OCI-M2 (cell line): ENCODE measurements at regions not wholly inside any gene's neighbourhood (a gene's known extent, or its start where the extent isn't known, plus 50 kb on each side); places are given as distances from the start of the nearest gene placed in this dataset.
"Not testable (repeated sequence)": the region's sequence is repeated elsewhere in the genome, so short reads cannot be mapped to it uniquely, and the experiment has no call there.

Source experiments
- DNase-seq: peaks from one replicate; lab custom pipeline; 2025; ENCODE audit not compliant: unreplicated experiment; lab: John Stamatoyannopoulos, UW

DNA sequence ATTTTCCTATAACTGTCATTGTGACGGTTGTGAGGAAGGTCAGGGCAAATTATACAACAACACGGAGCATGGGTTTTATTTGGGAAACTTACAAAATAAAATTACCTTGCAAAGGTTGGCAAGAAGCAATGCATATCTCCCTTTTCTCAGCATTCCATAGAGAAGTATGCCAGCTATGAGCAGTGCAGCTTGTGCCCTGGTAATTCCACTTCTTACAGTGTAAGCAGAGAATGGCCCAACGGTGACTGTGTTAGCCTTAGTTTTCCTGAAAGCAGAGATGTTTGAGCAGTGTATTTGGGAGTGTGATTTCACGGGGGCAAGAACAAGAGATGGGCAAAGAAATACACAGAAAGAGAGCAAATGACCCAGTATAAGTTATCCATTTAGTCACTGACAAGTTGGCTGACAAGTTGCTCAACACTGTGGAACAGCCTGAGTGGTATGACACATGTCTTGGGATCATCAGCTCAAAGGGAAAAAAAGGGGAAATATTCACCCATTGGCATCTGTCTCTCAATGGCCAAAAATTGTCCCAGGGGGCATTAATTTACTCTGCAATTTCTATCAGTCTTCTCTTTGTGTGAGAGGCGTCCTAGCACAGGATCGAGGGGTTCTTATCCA, 210.9 kb upstream of the NRIP1 start:
- no peak for DNase-seq

DNA sequence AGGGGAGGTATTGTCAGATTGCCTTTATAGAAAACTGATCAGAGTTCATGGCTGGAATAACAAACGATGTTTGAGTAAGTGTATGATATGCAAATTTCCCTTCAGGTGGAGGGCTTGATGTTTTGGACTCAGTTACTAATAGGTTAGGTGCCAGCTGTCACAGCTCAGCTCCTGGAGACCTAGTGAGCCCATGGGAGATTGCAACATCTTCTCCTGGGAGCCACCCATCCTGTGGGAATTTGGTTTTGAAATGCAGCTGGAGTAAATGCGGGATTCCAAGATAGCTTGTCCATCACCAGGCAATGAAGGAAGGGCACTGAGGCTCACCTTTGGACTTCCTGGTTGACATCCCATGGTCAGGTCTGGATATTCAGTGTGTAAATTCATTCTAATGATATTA, 211.4 kb upstream of the NRIP1 start:
- DNase-seq, result no peak

DNA sequence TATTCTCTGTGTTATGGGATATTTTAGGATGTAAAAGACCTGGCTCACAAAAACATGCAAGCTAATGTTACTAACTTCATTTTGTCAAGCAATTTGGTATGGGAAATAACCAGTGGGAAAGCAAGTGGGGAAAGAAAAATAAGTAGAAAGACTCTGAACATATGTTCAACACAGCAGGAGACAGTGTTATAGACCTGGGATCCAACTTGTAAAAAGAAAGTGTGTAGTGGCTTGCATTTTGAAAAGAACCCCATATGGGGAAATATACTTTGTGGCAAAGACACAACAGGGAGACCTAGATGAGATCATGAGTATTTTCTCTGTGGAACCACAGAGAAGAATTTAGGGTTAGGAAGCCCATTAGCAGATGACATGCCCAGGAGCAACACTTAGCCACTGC, 212.7 kb upstream of the NRIP1 start:
- DNase-seq, result no peak

DNA sequence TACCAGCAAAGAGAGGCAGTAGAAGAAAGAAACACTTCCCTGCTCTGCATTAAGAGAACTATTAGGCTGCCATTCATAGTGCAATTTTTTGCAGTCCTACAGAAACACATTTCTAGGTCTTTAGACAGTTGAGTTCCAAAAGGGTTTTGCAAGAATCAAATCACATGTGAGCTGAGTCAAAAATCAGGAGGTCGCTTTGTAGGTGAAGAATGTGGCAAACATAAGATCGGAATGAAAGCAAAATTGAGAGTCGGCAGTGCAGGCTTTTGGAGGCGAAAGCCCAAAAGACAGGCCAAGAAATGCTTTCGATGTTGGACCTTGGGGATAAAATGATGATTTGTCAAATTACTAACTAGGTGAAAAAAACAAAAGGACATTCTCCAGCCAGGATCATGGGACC, 213.5 kb upstream of the NRIP1 start:
- DNase-seq, result no peak

DNA sequence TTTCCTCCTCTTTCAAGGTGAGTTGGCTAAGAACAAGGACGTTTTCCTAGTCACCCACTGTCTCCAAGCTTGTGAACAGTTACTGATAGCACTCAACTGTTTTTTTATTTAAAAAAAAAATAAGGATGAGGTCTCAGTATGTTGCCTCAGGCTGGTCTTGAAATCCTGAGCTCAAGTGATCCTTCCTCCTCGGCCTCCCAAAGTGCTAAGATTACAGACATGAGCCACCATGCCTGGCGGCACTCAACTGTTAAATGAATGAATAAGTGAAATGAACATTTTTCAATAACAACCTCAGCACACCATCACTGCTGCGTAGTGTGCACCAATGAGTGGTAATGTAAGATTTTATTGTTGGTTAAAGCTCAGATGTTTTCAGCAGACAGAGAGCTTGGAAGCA, 214.1 kb upstream of the NRIP1 start:
- DNase-seq, result no peak

DNA sequence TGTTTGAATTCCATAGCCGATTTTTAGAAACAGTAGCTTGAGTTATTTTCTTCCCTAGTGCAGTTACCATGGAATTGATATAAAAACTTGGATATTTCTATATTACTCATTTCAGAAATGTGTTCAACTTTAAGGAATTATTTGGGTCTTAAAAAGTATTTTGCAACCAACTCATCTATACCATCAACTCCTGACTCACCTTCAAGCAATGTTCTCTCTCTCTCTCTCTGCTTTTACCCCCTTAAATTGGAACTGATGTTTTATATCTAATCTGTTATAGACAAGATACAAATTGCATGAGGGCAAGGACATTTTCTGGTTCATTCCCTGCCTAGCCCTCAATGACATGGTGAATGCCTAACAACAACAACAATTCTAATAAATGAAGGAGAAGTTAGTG, 214.7 kb upstream of the NRIP1 start:
- no peak for DNase-seq

DNA sequence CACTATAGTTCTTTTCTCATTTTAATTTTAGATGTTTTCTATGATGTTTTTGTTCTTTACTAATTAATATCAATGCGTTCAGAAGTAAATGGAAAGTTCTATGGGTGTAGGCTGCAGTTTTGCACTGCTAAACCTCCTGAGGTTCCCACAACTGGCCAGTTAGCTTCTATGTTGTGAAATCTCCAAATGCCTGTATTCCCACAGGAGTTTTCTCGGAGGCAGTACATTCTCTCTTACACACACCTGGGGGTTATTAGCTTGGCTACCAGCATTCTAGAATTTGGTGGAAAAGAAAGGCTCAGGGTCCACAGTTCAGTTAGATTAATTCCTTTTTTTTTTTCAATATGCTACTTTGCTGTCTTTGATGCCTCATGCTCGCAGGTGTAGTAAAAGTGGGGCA, 216.9 kb upstream of the NRIP1 start:
- no peak for DNase-seq

DNA sequence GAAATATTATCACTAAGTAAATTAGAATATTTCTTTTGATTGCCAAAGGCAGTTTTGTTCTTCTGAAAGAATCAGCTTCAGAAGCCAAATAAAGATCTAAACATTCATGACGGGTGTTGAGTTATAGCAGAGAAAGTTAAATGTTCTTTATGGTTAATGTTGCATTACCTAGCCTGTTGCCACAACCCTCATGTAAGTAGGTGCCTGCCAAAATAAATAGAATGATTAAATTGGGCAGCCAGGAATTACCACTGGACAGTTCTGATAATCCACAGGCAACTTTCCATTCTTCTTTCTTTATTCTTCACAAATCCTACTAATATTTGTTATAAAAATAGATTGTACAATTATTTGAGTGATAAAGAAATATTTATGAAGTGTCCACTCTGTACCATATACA, 217.9 kb upstream of the NRIP1 start:
- no peak for DNase-seq

DNA sequence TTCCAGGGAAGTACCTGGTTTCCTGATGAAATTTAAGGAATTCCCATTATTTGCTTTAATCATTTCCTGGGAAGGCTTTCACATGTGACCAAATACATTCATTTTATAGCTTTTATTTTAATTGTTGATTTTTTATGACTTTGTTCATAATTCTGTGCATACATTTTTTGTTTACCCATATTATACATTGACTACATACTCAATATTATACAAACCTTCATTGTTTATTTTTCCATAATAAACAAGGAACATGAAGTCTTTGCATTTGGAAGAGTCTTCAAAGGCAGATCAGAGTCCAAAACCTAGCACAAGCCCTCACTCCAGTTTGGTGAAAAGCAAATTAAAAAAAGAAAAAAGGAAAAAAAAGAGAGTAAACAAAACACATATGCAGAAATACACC, 218.3 kb upstream of the NRIP1 start:
- DNase-seq, result no peak

DNA sequence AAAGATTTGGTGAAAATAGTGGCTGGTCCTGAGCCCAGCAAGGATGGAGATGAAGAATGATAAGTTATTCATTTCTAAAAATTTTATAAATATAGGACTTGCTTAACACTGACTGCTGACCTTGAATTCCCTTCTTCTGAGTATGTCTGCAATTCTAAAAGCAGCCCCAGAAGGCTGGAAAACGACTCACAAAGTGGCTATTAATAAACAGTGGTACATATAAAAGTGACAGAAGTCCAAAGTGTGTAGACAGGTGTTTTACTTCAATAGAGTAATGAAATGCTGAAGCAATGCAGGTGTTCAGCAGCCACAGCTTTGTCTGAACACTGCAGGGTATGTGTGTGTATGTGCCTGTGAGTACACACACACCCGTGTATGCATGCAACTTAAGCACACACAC, 219.0 kb upstream of the NRIP1 start:
- no peak for DNase-seq

DNA sequence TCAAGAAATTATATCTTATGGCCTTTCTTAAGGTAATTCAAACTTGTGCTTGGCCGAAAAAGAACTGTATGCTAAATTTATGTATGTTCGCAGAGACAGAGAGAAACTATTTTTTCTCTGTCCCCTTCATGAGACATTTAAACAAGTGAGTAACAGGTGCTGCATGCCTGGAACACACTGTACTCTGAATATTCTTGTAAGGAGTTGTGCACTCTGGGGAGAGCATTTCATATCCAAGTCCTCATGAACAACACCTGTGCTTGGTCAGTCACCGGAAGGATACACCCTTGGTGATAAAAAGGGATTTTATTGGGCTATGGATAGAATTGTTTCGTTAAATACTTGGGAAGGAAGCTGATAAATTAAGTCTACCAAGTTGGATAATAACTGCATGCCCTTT, 220.8 kb upstream of the NRIP1 start:
- no peak for DNase-seq

DNA sequence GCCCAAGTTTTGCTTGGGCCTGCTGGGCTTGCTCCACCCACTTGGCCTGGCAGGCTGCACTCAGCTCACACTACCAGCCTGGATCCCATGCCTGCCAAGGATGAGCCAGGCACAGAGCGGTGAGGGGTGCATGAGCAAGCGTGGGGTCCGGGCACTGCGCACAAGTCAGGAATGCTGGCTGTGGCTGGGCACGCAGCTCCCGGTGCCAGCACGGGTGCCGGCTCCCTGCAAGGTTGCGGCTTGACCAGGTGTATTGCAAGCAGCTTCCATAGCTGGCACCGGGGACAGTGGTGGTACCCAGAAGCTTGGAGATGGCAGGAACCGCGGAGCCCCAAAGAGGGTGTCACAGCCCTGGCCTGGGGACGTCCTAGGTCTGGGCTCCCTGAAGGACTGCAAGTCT, 224.4 kb upstream of the NRIP1 start:
- no peak for DNase-seq

DNA sequence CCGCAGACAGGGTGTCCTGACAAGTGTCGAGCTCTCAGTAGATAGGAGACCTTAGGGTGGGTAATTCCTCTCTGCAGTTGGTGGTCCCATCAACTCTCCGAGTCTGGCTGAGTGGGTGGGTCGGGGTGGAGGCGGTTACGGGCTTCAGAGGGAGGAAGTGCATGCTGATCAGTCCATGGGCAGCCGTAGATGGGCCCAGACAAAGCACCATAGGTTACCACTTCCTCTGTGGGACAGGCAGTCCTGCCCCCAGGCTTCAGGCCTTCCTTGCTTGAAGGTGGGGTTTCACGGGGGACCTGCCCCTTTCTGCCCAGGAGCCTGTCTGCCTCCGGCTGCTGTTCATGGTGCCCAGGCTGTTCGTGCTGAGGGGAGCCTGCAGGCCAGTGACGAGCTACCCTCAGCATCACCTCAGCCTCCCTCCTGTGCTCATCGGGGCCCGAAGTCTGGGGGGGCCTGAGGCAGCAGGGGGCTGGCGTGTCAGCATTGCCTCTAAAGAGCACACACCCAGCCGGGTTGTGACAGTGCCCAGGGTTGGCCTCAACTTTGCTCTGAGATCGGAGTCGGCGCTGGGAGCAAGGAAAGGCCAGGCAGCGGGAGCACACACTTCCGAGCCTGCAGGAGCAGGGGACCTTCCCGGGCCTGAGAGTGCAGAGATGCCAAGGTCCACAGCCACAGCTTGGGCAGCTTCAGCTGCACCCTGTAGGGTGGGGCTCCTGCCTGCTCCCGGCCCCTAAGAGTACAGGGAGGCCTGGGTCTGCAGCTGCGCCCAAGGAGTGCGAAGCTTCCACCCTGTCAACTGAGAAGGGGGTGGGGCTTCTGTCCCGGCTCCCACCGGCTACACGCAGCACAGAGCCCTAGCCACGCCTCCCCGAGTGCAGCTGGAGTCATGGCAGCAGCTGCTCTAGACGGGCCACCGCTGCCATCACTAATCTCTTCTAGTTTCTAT, 225.4 kb upstream of the NRIP1 start:
- DNase-seq, result no peak

DNA sequence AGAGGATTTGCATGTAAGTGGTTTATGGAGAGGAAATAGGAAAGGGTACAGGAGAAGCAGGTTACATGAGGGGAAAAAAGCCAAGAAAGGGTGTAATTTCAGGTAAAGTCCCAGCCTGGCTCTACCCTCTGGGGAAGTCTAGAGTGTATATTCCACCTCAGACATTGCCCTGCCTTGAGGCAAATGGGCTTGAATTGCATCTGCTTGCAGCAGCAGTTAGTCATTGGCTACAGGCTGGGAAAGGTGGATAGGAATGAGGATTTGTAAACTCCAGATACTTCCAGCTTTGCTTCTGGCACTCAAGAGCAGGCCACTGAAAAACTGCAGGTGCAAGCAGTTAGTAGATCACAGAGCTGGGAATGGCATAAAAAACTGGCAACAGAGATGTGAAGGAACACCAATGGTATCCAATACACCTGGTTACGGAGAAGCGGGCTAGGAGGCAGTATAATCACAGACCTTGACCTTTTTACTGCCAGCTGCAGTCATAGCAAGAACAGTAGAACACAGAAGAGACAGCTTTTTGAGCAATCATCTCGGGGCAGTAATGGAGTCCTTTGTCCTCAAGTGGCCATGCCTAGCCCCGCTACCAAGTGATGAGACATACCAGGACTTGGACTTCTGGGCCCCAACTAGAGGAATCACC, 226.9 kb upstream of the NRIP1 start:
- DNase-seq, result no peak

DNA sequence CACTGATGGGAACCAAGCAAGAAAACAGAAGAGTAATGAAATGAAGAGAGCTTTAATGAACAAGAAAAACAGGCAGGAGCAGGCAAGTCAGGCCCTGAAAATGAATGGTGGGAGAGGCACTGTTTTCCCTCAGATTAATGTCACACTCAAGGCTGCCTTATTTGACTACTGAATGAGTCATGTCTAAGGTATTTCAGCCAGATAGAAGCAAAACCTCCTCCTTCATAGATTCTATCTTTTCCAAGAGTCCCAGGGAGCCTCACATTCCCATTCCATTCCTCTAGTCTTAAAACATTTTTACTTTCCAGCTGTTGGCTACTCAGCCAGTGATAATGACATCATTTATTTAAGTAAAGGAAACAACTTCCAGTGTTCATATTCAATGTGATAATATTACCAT, 228.4 kb upstream of the NRIP1 start:
- no peak for DNase-seq

DNA sequence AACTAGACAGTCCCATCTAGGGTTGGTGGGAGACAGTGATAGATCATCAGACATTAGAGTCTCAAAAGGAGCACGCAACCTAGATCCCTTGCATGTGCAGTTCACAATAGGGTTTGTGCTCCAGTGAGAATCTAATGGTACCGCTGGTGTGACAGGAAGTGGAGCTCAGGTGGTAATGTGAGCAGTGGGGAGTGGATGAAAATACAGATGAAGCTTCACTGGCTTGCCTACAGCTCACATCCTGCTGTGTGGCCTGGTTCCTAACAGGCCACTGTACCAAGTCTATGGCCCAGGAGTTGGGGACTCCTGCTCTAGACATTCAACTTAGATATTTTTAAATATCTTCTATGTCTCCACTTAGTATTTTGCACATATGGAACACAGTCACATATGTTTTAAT, 231.1 kb upstream of the NRIP1 start:
- DNase-seq, result no peak

DNA sequence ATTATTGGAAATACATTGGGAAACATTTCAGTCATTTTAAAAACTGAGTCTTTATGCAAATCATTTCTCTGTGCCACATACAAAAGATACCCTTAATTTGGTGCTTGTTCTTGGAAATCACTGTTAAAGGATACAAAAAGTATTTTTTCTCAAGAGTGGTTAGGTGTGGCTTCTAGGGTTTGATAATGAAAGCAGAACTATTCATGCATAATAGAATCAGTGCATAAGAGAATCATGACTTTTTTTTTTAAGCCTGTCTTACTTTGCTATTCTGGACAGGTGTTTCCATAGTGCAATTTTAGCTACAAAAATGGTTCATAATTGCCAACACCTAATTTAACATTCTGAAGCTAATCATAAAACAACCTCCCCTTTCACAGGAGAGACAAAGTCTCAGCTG, 233.0 kb upstream of the NRIP1 start:
- DNase-seq, result no peak

DNA sequence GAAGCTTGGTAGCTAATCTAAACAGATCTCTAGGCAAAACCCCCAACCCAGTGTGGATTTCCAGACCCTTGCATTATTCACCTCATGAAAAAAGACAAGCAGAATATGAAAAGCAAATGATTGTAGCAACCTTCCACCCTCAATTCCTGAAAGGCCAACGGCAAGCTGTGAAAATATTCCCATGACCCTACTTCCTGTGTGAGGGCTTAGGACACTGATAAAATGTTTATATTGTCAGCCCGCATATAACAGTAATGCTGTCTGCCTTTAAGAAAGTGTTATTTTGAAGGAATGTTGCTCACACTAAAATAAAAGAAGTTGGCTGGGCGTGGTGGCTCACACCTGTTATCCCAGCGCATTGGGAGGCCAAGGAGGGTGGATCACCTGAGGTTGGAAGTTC, 233.5 kb upstream of the NRIP1 start:
- DNase-seq, result no peak

DNA sequence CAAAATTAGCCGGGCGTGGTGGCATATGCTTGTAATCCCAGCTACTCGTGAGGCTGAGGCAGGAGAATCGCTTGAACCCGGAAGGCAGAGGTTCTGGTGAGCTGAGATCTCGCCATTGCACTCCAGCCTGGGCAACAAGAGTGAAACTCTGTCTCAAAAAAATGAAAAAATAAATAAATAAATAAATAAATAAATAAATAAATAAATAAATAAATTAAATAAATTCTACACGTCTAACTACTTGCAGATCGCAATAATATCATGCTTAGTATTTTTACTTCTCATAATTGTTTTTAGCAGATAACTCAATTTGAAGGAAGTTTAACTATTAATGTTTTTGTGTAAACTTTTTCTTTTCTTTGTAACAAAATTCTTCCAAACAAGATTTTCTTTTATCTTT, 234.0 kb upstream of the NRIP1 start:
- not testable (repeated sequence) for DNase-seq

DNA sequence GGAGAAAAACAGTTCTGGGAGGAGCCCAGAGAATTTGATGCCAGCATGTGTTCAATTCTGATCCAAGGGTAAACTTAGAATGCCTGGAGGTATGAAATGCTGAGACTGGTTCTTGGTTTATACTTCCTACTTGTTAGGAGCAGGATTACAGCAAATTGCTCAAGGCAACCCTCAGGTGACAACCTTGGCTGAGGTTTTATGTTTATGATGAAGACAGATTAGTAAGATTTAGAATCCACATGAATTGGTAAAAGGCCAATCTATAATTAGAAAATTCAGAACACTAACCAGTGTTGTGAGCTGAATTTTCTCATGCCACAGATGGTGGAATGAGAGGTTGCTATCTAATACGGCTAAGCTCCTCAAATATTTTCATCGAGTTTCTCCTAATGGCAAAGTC, 235.3 kb upstream of the NRIP1 start:
- no peak for DNase-seq

DNA sequence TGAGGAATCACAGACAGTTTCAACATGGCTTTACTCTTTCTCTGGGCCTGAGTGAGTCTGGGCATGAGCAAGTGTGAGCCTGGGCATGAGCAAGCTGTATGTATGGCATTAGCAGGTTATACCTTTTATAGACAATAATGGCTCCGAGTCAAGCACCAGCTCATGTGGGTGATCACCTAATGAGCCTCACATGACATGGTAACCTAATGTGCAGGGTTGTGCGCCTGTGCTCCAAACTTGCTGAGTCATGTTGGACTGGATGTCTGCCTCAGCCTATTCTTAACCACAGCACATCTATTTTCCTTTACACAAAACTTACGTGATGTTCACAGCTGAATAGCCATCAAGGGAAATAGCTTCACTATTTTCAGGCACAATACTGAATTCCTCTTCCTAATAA, 236.2 kb upstream of the NRIP1 start:
- DNase-seq, result no peak

DNA sequence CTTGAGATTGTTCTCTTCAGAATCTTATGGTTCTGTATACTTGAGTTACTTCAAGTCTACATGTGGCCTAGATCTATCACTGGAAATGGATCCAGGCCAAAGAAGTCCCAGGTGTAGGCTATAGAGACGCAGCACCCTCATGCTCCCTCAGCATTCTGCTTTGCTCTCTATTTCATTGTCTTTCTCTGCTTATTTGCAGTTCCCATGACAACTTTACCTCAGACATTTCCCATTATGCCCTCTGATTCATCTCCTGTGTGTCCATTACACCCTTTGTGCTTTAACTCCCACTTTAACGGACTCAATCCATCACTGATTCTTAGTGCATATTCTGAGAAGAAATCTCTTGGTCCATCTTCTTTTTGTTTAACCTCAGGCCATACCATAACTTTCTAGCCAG, 236.9 kb upstream of the NRIP1 start:
- no peak for DNase-seq
